ENCODE measurements at regions not wholly inside any gene's neighbourhood (a gene's known extent, or its start where the extent isn't known, plus 50 kb on each side); places are given as distances from the start of the nearest gene placed in this dataset.
A peak's percentile ranks its signal among the peaks of the same experiment; 100 is the strongest.

DNA sequence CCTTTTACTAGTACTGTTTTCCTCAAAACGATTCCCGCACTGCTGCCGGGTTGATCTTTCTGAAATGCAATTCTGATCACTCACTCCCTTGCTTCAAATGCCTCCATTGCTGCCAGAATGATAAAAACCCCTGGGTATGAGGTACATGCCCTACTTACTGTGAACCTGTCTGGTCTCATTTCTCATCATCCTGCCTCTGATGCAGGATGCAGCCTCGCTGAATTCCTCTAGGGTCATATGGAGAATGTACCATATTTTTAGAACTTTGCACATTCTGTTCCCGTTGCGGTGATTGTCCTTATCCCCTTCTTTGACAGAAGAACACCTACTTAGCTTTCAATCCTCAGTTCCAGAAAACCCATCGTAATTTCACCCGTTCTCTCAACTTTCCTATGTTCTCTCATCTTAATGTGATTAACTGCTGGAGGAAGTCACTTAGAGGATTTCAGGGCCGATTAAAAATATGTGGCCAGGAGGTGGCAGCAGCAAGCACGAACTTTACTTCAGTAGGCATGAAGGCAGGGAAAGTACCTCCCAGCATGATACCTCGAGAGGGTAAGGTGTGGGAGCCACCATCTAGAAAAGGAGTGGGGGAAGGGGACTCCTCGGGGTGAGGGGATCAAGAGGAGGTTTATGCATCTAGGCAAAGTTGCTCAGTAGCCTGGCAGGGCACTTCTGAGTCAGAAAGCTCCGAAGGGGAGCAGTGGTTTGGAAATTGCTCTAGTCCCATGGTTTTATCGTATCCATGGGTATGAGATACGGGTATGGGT is 361.5 kb upstream of the ZP4 start:
- peaks cover 53% of the 10 kb centered on the region for H3K4me1 Mint-ChIP-seq
- peak overlapping the region; percentile 44; the same call in 1 of the 2 replicates for H3K27ac Mint-ChIP-seq
- H3K27me3 Mint-ChIP-seq (ENCODE audit: low read depth), result no peaks in the 10 kb centered on the region
- H3K36me3 Mint-ChIP-seq, result no peaks in the 10 kb centered on the region
- H3K4me3 Mint-ChIP-seq, result no peak overlapping the region
- DNase-seq (ENCODE audit: low spot score) (peak; percentile 80), ATAC-seq (peak; percentile 83)
- ChIA-PET CTCF (no interaction called here), POLR2A (no interaction called here)
- no peaks in the 10 kb centered on the region for H3K9me3 Mint-ChIP-seq
- TF ChIP-seq RORB (CRISPR knock-in tag; IDR thresholded peaks at IDR 0.05) (no peak), ZBTB21 (CRISPR knock-in tag; IDR thresholded peaks at IDR 0.05; ENCODE audit: borderline replicate concordance) (no peak), JUN (CRISPR knock-in tag; IDR thresholded peaks at IDR 0.05) (no peak), FOXJ3 (CRISPR knock-in tag; IDR thresholded peaks at IDR 0.05; ENCODE audit: borderline replicate concordance) (no peak), NR2C2 (CRISPR knock-in tag; IDR thresholded peaks at IDR 0.05) (no peak), TEAD1 (CRISPR knock-in tag; IDR thresholded peaks at IDR 0.05) (peak; percentile 36; the same call in 1 of the 2 replicates), SMAD4 (CRISPR knock-in tag; IDR thresholded peaks at IDR 0.05) (no peak), SMAD3 (CRISPR knock-in tag; IDR thresholded peaks at IDR 0.05; ENCODE audit: borderline replicate concordance) (no peak), SP1 (CRISPR knock-in tag; conservative IDR thresholded peaks at IDR 0.05) (no peak), NFYB (CRISPR knock-in tag; conservative IDR thresholded peaks at IDR 0.05; ENCODE audit: low read depth) (no peak), ETV6 (CRISPR knock-in tag; IDR thresholded peaks at IDR 0.05) (peak; percentile 74; the same call in 1 of the 2 replicates), TEAD4 (CRISPR knock-in tag; IDR thresholded peaks at IDR 0.05) (no peak), ZNF121 (CRISPR knock-in tag; IDR thresholded peaks at IDR 0.05) (no peak), SOX15 (CRISPR knock-in tag; IDR thresholded peaks at IDR 0.05) (no peak)
- TF ChIP-seq, protein P1, sequence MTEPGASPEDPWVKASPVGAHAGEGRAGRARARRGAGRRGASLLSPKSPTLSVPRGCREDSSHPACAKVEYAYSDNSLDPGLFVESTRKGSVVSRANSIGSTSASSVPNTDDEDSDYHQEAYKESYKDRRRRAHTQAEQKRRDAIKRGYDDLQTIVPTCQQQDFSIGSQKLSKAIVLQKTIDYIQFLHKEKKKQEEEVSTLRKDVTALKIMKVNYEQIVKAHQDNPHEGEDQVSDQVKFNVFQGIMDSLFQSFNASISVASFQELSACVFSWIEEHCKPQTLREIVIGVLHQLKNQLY (CRISPR knock-in tag; IDR thresholded peaks at IDR 0.05), result no peak
- TF ChIP-seq, protein P2, sequence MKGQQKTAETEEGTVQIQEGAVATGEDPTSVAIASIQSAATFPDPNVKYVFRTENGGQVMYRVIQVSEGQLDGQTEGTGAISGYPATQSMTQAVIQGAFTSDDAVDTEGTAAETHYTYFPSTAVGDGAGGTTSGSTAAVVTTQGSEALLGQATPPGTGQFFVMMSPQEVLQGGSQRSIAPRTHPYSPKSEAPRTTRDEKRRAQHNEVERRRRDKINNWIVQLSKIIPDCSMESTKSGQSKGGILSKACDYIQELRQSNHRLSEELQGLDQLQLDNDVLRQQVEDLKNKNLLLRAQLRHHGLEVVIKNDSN (CRISPR knock-in tag; IDR thresholded peaks at IDR 0.05), result no peak
- TF ChIP-seq, protein P3, sequence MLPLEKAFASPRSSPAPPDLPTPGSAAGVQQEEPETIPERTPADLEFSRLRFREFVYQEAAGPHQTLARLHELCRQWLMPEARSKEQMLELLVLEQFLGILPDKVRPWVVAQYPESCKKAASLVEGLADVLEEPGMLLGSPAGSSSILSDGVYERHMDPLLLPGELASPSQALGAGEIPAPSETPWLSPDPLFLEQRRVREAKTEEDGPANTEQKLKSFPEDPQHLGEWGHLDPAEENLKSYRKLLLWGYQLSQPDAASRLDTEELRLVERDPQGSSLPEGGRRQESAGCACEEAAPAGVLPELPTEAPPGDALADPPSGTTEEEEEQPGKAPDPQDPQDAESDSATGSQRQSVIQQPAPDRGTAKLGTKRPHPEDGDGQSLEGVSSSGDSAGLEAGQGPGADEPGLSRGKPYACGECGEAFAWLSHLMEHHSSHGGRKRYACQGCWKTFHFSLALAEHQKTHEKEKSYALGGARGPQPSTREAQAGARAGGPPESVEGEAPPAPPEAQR (CRISPR knock-in tag; IDR thresholded peaks at IDR 0.05), result no peak
- TF ChIP-seq, protein P4, sequence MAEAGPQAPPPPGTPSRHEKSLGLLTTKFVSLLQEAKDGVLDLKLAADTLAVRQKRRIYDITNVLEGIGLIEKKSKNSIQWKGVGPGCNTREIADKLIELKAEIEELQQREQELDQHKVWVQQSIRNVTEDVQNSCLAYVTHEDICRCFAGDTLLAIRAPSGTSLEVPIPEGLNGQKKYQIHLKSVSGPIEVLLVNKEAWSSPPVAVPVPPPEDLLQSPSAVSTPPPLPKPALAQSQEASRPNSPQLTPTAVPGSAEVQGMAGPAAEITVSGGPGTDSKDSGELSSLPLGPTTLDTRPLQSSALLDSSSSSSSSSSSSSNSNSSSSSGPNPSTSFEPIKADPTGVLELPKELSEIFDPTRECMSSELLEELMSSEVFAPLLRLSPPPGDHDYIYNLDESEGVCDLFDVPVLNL (CRISPR knock-in tag; IDR thresholded peaks at IDR 0.05; ENCODE audit: borderline replicate concordance, low read depth), result no peak
- TF ChIP-seq, protein P5, sequence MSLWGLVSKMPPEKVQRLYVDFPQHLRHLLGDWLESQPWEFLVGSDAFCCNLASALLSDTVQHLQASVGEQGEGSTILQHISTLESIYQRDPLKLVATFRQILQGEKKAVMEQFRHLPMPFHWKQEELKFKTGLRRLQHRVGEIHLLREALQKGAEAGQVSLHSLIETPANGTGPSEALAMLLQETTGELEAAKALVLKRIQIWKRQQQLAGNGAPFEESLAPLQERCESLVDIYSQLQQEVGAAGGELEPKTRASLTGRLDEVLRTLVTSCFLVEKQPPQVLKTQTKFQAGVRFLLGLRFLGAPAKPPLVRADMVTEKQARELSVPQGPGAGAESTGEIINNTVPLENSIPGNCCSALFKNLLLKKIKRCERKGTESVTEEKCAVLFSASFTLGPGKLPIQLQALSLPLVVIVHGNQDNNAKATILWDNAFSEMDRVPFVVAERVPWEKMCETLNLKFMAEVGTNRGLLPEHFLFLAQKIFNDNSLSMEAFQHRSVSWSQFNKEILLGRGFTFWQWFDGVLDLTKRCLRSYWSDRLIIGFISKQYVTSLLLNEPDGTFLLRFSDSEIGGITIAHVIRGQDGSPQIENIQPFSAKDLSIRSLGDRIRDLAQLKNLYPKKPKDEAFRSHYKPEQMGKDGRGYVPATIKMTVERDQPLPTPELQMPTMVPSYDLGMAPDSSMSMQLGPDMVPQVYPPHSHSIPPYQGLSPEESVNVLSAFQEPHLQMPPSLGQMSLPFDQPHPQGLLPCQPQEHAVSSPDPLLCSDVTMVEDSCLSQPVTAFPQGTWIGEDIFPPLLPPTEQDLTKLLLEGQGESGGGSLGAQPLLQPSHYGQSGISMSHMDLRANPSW (CRISPR knock-in tag; conservative IDR thresholded peaks at IDR 0.05; ENCODE audit: low read depth), result no peak
- TF ChIP-seq, protein P6, sequence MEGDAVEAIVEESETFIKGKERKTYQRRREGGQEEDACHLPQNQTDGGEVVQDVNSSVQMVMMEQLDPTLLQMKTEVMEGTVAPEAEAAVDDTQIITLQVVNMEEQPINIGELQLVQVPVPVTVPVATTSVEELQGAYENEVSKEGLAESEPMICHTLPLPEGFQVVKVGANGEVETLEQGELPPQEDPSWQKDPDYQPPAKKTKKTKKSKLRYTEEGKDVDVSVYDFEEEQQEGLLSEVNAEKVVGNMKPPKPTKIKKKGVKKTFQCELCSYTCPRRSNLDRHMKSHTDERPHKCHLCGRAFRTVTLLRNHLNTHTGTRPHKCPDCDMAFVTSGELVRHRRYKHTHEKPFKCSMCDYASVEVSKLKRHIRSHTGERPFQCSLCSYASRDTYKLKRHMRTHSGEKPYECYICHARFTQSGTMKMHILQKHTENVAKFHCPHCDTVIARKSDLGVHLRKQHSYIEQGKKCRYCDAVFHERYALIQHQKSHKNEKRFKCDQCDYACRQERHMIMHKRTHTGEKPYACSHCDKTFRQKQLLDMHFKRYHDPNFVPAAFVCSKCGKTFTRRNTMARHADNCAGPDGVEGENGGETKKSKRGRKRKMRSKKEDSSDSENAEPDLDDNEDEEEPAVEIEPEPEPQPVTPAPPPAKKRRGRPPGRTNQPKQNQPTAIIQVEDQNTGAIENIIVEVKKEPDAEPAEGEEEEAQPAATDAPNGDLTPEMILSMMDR (IDR thresholded peaks at IDR 0.05), result peak; percentile 31; the same call in 1 of the 2 replicates
- TF ChIP-seq, protein P7, sequence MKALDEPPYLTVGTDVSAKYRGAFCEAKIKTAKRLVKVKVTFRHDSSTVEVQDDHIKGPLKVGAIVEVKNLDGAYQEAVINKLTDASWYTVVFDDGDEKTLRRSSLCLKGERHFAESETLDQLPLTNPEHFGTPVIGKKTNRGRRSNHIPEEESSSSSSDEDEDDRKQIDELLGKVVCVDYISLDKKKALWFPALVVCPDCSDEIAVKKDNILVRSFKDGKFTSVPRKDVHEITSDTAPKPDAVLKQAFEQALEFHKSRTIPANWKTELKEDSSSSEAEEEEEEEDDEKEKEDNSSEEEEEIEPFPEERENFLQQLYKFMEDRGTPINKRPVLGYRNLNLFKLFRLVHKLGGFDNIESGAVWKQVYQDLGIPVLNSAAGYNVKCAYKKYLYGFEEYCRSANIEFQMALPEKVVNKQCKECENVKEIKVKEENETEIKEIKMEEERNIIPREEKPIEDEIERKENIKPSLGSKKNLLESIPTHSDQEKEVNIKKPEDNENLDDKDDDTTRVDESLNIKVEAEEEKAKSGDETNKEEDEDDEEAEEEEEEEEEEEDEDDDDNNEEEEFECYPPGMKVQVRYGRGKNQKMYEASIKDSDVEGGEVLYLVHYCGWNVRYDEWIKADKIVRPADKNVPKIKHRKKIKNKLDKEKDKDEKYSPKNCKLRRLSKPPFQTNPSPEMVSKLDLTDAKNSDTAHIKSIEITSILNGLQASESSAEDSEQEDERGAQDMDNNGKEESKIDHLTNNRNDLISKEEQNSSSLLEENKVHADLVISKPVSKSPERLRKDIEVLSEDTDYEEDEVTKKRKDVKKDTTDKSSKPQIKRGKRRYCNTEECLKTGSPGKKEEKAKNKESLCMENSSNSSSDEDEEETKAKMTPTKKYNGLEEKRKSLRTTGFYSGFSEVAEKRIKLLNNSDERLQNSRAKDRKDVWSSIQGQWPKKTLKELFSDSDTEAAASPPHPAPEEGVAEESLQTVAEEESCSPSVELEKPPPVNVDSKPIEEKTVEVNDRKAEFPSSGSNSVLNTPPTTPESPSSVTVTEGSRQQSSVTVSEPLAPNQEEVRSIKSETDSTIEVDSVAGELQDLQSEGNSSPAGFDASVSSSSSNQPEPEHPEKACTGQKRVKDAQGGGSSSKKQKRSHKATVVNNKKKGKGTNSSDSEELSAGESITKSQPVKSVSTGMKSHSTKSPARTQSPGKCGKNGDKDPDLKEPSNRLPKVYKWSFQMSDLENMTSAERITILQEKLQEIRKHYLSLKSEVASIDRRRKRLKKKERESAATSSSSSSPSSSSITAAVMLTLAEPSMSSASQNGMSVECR (CRISPR knock-in tag; IDR thresholded peaks at IDR 0.05; ENCODE audit: borderline replicate concordance), result no peak
- TF ChIP-seq, protein P8, sequence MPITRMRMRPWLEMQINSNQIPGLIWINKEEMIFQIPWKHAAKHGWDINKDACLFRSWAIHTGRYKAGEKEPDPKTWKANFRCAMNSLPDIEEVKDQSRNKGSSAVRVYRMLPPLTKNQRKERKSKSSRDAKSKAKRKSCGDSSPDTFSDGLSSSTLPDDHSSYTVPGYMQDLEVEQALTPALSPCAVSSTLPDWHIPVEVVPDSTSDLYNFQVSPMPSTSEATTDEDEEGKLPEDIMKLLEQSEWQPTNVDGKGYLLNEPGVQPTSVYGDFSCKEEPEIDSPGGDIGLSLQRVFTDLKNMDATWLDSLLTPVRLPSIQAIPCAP (CRISPR knock-in tag; IDR thresholded peaks at IDR 0.05), result no peak
- TF ChIP-seq, protein P9, sequence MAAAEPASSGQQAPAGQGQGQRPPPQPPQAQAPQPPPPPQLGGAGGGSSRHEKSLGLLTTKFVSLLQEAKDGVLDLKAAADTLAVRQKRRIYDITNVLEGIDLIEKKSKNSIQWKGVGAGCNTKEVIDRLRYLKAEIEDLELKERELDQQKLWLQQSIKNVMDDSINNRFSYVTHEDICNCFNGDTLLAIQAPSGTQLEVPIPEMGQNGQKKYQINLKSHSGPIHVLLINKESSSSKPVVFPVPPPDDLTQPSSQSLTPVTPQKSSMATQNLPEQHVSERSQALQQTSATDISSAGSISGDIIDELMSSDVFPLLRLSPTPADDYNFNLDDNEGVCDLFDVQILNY (CRISPR knock-in tag; IDR thresholded peaks at IDR 0.05), result no peak
